SK-N-SH (cell line): ENCODE measurements at regions not wholly inside any gene's neighbourhood (a gene's known extent, or its start where the extent isn't known, plus 50 kb on each side); places are given as distances from the start of the nearest gene placed in this dataset.

Experiments used
- CTCF ChIA-PET: fragments of 300-600, 350-600 bp; formaldehyde crosslinking; extraction: SDS; loops from one replicate; lab custom pipeline; 2021; lab: Yijun Ruan, JAX
- POLR2A ChIA-PET: fragments of 350-600 bp; sonication (Branson Sonifier 250); formaldehyde crosslinking; extraction: SDS; loops from one replicate; lab custom pipeline; 2020; ENCODE audit warnings: antibody characterized with exemption, inconsistent platforms; lab: Yijun Ruan, JAX
- DNase-seq: peaks from one replicate; pipeline ENCODE4 v3.0.0; 2012
- H2AFZ ChIP-seq: fragments of 200-600 bp; sonication (generic); 2 replicates; pipeline ENCODE4 v1.8.1; 2016; ENCODE audit warnings: antibody characterized with exemption, mild to moderate bottlenecking, low read depth
- H3F3A ChIP-seq: fragments of 200-600 bp; sonication (generic); replicated peaks from 2 replicates; pipeline ENCODE3; 2016; ENCODE audit warnings: antibody characterized with exemption, mild to moderate bottlenecking; ENCODE audit not compliant: insufficient read depth
- H3K27ac ChIP-seq, 2 experiments: fragments of 200-500 bp in 1 of 2; fragments of 200-600 bp in 1 of 2; sonication (Bioruptor generic) in 1 of 2; sonication (generic), shearing (Covaris generic) in 1 of 2; 2 replicates each; pipeline versions ENCODE4 v1.5.1 to v1.6.1; 2014 to 2016; ENCODE audit warnings: low read depth in 2 of 2, inconsistent platforms in 1 of 2, low read length in 1 of 2, mild to moderate bottlenecking in 1 of 2, mixed read lengths in 1 of 2
- H3K27me3 ChIP-seq: fragments of 200-600 bp; sonication (generic), shearing (Covaris generic); 2 replicates; pipeline ENCODE4 v1.6.1; 2016; ENCODE audit warnings: mixed run types; ENCODE audit not compliant: insufficient read depth
- H3K36me3 ChIP-seq, 2 experiments: fragments of 200-500 bp in 1 of 2; fragments of 200-600 bp in 1 of 2; sonication (Bioruptor generic) in 1 of 2; sonication (generic) in 1 of 2; replicated peaks in 1 of 2; 2 replicates each; pipeline versions ENCODE3 to v1.5.1; 2014 to 2016; ENCODE audit warnings: low read length in 1 of 2, mild to moderate bottlenecking in 1 of 2; ENCODE audit not compliant: insufficient read depth in 2 of 2, control insufficient read depth in 1 of 2
- H3K4me1 ChIP-seq, 2 experiments: fragments of 200-500 bp in 1 of 2; fragments of 200-600 bp in 1 of 2; sonication (Bioruptor generic) in 1 of 2; sonication (generic), shearing (Covaris generic) in 1 of 2; 2 replicates each; pipeline versions ENCODE4 v1.5.1 to v1.6.1; 2014 to 2016; ENCODE audit warnings: low read depth in 1 of 2, low read length in 1 of 2, mixed run types in 1 of 2; ENCODE audit not compliant: insufficient read depth in 2 of 2, control insufficient read depth in 1 of 2
- H3K4me2 ChIP-seq: fragments of 200-600 bp; sonication (generic), shearing (Covaris generic); 2 replicates; pipeline ENCODE4 v1.6.1; 2017; ENCODE audit warnings: mixed run types
- H3K4me3 ChIP-seq, 2 experiments: fragments of 200-500 bp in 1 of 2; fragments of 200-600 bp in 1 of 2; sonication (Bioruptor generic) in 1 of 2; sonication (generic), shearing (Covaris generic) in 1 of 2; 2 replicates each; pipeline versions ENCODE4 v1.5.1 to v1.8.1; 2014 to 2016; ENCODE audit warnings: low read depth in 2 of 2, inconsistent platforms in 1 of 2, low read length in 1 of 2, mild to moderate bottlenecking in 1 of 2, mixed read lengths in 1 of 2, moderate library complexity in 1 of 2
- H3K79me2 ChIP-seq: fragments of 200-600 bp; sonication (generic); 2 replicates; pipeline ENCODE4 v1.8.1; 2017; ENCODE audit warnings: mild to moderate bottlenecking; ENCODE audit not compliant: insufficient read depth
- H3K9ac ChIP-seq: fragments of 200-600 bp; sonication (generic); 2 replicates; pipeline ENCODE4 v1.6.1; 2017; ENCODE audit warnings: mixed run types
- H3K9me2 ChIP-seq: fragments of 200-600 bp; sonication (generic); 2 replicates; pipeline ENCODE4 v1.6.1; 2017; ENCODE audit warnings: mixed run types
- H3K9me3 ChIP-seq: fragments of 200-600 bp; sonication (generic); 2 replicates; pipeline ENCODE4 v1.6.1; 2017; ENCODE audit warnings: mixed run types, mild to moderate bottlenecking, moderate library complexity
- H4K20me1 ChIP-seq: fragments of 200-600 bp; sonication (generic); 2 replicates; pipeline ENCODE4 v1.6.1; 2017; ENCODE audit warnings: mild to moderate bottlenecking, mixed run types; ENCODE audit not compliant: insufficient read depth
- CTCF ChIP-seq: fragments of 200-600 bp; sonication (generic); IDR thresholded peaks from 2 replicates; pipeline ENCODE4 v1.6.1; 2017; ENCODE audit warnings: antibody characterized with exemption, mild to moderate bottlenecking, moderate library complexity
- ELF1 ChIP-seq: IDR thresholded peaks from 2 replicates; pipeline ENCODE4 v1.4.0; 2012
- EP300 ChIP-seq, 2 experiments: IDR thresholded peaks; 2 replicates each; pipeline versions ENCODE4 v1.4.0 to v1.6.1; 2012; ENCODE audit warnings: borderline replicate concordance in 1 of 2, low read depth in 1 of 2, low read length in 1 of 2
- FOXJ3 ChIP-seq: sonication (generic); formaldehyde crosslinking; IDR thresholded peaks from 2 replicates; pipeline ENCODE4 v1.5.1; 2020; ENCODE audit warnings: mild to moderate bottlenecking, missing genetic modification reagents
- GABPA ChIP-seq: IDR thresholded peaks from 2 replicates; pipeline ENCODE4 v1.4.0; 2012; ENCODE audit warnings: low read depth, mild to moderate bottlenecking
- GATA2 ChIP-seq: sonication (generic); formaldehyde crosslinking; IDR thresholded peaks from 2 replicates; pipeline ENCODE4 v1.5.0; 2020; ENCODE audit warnings: mild to moderate bottlenecking, missing genetic modification reagents
- IRF3 ChIP-seq: fragments of 150-350 bp; IDR thresholded peaks from 2 replicates; pipeline ENCODE4 v1.6.1; 2016; ENCODE audit warnings: mild to moderate bottlenecking, low read depth, low read length
- JUND ChIP-seq: IDR thresholded peaks from 2 replicates; pipeline ENCODE4 v1.4.0; 2012
- MAX ChIP-seq: IDR thresholded peaks from 2 replicates; pipeline ENCODE4 v1.4.0; 2012; ENCODE audit warnings: low read depth
- MEF2A ChIP-seq: IDR thresholded peaks from 2 replicates; pipeline ENCODE4 v1.4.0; 2012; ENCODE audit warnings: low read depth, borderline replicate concordance
- NRF1 ChIP-seq: IDR thresholded peaks from 2 replicates; pipeline ENCODE4 v1.6.1; 2012; ENCODE audit warnings: low read depth, mild to moderate bottlenecking, low read length
- PBX3 ChIP-seq: IDR thresholded peaks from 2 replicates; pipeline ENCODE4; 2012
- POLR2AphosphoS5 ChIP-seq: IDR thresholded peaks from 2 replicates; pipeline ENCODE4 v1.6.1; 2012; ENCODE audit warnings: low read depth, low read length
- RCOR1 ChIP-seq: fragments of 150-350 bp; IDR thresholded peaks from 2 replicates; pipeline ENCODE4 v1.6.1; 2017; ENCODE audit warnings: antibody characterized with exemption, low read length
- RFX5 ChIP-seq: IDR thresholded peaks from 2 replicates; pipeline ENCODE4 v1.6.1; 2012; ENCODE audit warnings: mild to moderate bottlenecking, improper control_type of control experiment, low read length
- SIN3A ChIP-seq: IDR thresholded peaks from 2 replicates; pipeline ENCODE4 v1.6.1; 2012; ENCODE audit warnings: low read depth, mild to moderate bottlenecking, low read length, moderate library complexity, borderline replicate concordance
- SMC3 ChIP-seq: IDR thresholded peaks from 2 replicates; pipeline ENCODE4 v1.6.1; 2012; ENCODE audit warnings: low read depth, low read length, improper control_type of control experiment
- TCF12 ChIP-seq: IDR thresholded peaks from 2 replicates; pipeline ENCODE4 v1.4.0; 2012
- USF2 ChIP-seq: fragments of 150-350 bp; IDR thresholded peaks from 2 replicates; pipeline ENCODE4 v1.6.1; 2017; ENCODE audit warnings: antibody characterized with exemption, low read length, low read depth, borderline replicate concordance
- ZBTB33 ChIP-seq: IDR thresholded peaks from 2 replicates; pipeline ENCODE4 v1.4.0; 2012; ENCODE audit warnings: low read depth, borderline replicate concordance
- whole genome bisulfite sequencing: methylation state at CpG from one replicate; pipeline ENCODE4 v1.1.6; 2017; ENCODE audit warnings: low lambda C conversion rate; 5-methylcytosine and 5-hydroxymethylcytosine counted together

- TF ChIP-seq EP300 (IDR thresholded peaks at IDR 0.05; ENCODE audit: borderline replicate concordance in 1 of 2, low read depth in 1 of 2, low read length in 1 of 2) (no peak), SIN3A (no peak), RCOR1 (no peak), GATA2 (CRISPR knock-in tag) (no peak)
- TF ChIP-seq, all 33 proteins: peak for 0
Observed at GRCh38 chr20:12262747-12263146, 345.1 kb downstream of the BTBD3 start (continued).

- Histone ChIP-seq H3K36me3 (no peaks in the 10 kb centered on the region), H2AFZ (no peak overlapping the region), H3K4me3 (no peak overlapping the region), H3K4me2 (no peak overlapping the region), H3F3A (no peaks in the 10 kb centered on the region), H3K27ac (no peak overlapping the region), H3K9me2 (no peaks in the 10 kb centered on the region), H3K9ac (no peak overlapping the region), H3K4me1 (no peaks in the 10 kb centered on the region), H4K20me1 (no peaks in the 10 kb centered on the region), H3K9me3 (no peaks in the 10 kb centered on the region), H3K27me3 (no peaks in the 10 kb centered on the region), H3K79me2 (no peaks in the 10 kb centered on the region)
- POLR2A ChIA-PET: interaction anchor here (0.6 kb wide), 1 partner anchor 684 kb away, joined by 11 read pairs; no protein-coding TSS in a partner anchor
- CTCF ChIA-PET: interaction anchor here (0.7 to 1.0 kb wide), 2 partner anchors 87 to 286 kb away, joined by 3 to 4 read pairs; no protein-coding TSS in a partner anchor
- TF ChIP-seq RFX5 (no peak), TCF12 (no peak), MAX (no peak), PBX3 (no peak), USF2 (no peak), ZBTB33 (no peak), JUND (no peak), SMC3 (no peak), IRF3 (no peak), EP300 (IDR thresholded peaks at IDR 0.05; ENCODE audit: borderline replicate concordance in 1 of 2, low read depth in 1 of 2, low read length in 1 of 2) (no peak), POLR2AphosphoS5 (no peak), SIN3A (no peak), GABPA (no peak), CTCF (no peak), FOXJ3 (CRISPR knock-in tag) (no peak), ELF1 (no peak), MEF2A (no peak), NRF1 (no peak)
- 37% methylated on average over 7 of the region's 7 CpGs for WGBS
- no peak for DNase-seq
Observed at GRCh38 chr20:12264711-12265110, 347.0 kb downstream of the BTBD3 start.
